NB4 (cell line): ENCODE measurements at regions not wholly inside any gene's neighbourhood (a gene's known extent, or its start where the extent isn't known, plus 50 kb on each side); places are given as distances from the start of the nearest gene placed in this dataset.
"Not testable (repeated sequence)": the region's sequence is repeated elsewhere in the genome, so short reads cannot be mapped to it uniquely, and the experiment has no call there.

Experiments
- DNase-seq: peaks from one replicate; pipeline ENCODE4 v3.0.0; 2010; ENCODE audit warnings: low read depth
- H3K4me3 ChIP-seq: one replicate; pipeline ENCODE4 v1.5.1; 2011; ENCODE audit warnings: mild to moderate bottlenecking, low read depth, low read length, moderate library complexity
- MYC ChIP-seq: IDR thresholded peaks from 2 replicates; pipeline ENCODE4 v1.6.1; 2011; ENCODE audit warnings: low read depth, low read length
- POLR2A ChIP-seq: IDR thresholded peaks from 2 replicates; pipeline ENCODE4 v1.6.1; 2011; ENCODE audit warnings: mild to moderate bottlenecking; ENCODE audit not compliant: insufficient read length; ENCODE audit errors: extremely low read depth
- TF ChIP-seq, protein P1 (sequence below): IDR thresholded peaks from 2 replicates; pipeline ENCODE4 v1.6.1; 2011; ENCODE audit warnings: low read depth, low read length
- TF ChIP-seq, protein P2 (sequence below): IDR thresholded peaks from one replicate; pipeline ENCODE4 v1.5.1; 2012; ENCODE audit warnings: low read depth, low read length

DNA sequence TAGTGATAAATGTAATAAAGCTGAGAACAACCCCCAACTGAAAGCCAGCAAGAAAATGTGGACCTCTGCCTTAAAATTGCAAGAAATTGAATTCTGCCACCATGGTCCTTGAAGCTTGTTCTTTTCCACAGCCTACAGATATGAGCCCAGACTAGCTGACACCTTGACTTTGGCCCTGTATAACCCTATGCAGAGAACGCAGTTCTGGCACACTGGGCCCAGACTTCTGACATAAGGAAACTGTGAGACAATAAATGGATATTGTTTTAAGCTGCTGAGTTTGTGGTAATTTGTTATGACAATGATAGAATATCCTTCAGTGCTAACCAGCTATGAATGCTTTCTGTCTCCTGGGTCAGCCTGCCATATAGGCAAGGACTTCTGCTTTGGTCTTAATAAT, 315.6 kb upstream of the RIOK2 start:
- TF ChIP-seq, protein P1, sequence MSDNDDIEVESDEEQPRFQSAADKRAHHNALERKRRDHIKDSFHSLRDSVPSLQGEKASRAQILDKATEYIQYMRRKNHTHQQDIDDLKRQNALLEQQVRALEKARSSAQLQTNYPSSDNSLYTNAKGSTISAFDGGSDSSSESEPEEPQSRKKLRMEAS: no peak
- no peak for TF ChIP-seq POLR2A
- TF ChIP-seq MYC: no peak
- TF ChIP-seq, protein P2, sequence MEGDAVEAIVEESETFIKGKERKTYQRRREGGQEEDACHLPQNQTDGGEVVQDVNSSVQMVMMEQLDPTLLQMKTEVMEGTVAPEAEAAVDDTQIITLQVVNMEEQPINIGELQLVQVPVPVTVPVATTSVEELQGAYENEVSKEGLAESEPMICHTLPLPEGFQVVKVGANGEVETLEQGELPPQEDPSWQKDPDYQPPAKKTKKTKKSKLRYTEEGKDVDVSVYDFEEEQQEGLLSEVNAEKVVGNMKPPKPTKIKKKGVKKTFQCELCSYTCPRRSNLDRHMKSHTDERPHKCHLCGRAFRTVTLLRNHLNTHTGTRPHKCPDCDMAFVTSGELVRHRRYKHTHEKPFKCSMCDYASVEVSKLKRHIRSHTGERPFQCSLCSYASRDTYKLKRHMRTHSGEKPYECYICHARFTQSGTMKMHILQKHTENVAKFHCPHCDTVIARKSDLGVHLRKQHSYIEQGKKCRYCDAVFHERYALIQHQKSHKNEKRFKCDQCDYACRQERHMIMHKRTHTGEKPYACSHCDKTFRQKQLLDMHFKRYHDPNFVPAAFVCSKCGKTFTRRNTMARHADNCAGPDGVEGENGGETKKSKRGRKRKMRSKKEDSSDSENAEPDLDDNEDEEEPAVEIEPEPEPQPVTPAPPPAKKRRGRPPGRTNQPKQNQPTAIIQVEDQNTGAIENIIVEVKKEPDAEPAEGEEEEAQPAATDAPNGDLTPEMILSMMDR: no peak
- no peak for DNase-seq
- H3K4me3 ChIP-seq: no peak overlapping the region

DNA sequence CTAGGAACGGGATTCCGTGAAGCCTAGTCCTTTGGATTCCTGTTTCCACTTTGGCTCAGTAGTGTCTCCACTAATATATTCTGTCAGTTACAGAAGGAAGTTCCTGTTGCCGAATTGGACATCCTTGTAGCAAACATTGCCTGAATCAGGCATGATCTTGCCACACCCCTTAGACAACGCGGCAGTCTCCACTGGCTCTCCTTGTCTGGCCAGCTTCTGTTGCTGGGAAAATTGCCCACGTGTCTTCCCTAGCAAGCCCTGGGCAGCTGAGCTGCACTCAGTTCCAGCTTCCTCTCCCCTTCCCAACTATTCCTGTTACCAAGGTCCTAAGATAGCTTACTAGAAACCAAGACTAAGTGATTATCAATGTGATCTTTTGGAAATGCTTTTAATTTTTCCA, 316.6 kb upstream of the RIOK2 start:
- TF ChIP-seq, protein P1: no peak
- no peak for TF ChIP-seq MYC
- TF ChIP-seq, protein P2: no peak
- no peak overlapping the region for H3K4me3 ChIP-seq
- DNase-seq: no peak

DNA sequence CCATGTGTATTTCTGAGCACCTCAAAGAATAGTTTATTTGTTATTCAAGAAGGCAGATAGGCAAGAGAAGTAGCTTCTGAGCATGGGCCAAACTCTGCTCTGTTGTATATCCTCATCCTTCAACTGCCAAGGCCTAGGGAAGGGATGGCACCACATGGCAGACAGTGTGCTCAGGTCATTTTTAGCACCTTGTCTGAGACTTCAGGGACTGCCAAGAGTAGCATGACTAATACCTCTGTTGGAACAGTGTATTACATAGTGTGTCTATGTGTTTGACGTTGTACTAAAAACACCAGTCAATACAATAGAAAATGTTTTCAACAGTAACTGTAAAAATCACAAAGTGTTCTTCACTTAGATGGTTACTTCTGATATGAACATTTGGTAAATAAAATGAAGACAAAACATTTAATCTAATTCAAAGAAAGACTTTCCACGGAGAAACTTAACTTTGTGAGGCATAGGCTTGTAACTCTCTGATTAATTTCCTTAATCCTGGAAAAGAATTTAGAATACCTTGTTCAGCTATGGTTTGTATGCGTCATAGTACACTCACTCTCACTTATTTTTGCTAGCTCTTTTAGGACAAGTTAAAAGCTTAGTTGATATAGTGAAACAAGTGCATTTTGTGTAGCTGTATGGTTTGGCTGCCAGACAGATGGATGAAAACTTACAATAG, 318.4 kb upstream of the RIOK2 start:
- TF ChIP-seq, protein P2: no peak
- TF ChIP-seq MYC (no peak), POLR2A (no peak)
- TF ChIP-seq, protein P1: no peak
- no peak for DNase-seq

DNA sequence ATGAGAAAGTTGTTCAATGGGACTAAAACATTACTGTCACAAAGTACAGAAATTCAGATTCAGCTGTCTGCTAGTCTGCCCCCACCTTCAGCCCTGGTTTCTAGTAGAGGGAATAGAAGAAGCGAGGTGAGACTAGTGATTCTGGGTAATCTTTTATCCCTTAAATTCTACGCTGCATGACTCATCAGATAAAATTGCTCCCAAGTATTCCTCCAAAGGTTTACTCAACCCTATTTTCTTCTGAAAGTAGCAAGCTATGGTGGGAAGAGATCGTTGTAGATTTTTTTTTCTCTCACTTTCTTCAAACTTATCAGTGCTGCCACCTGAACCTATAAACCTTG, 318.9 kb upstream of the RIOK2 start:
- H3K4me3 ChIP-seq: no peak overlapping the region
- DNase-seq: no peak
- no peak for TF ChIP-seq POLR2A
- TF ChIP-seq, protein P2: no peak
- TF ChIP-seq, protein P1: no peak
- TF ChIP-seq MYC: no peak

More for the DNA sequence above, 318.4 kb upstream of the RIOK2 start:
- H3K4me3 ChIP-seq: no peak overlapping the region

DNA sequence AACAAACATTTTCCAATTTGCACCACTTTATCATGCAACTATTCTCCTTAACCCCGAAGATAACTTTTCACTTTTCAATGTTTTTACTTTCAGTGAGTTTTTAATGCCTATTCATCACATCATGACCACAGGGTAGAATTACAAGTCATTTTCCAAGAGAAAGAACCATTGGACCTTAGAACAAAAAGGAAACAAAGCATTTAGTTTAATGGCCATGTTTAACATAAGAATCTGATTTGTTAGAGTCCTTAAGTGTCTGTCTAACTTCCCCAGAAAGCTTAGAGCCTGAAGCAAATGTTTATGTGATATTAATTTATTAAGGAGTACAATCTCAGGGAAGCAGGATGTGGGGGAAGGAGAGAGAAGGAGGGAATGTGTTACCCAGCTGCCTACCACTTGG, 325.8 kb upstream of the RIOK2 start:
- no peak overlapping the region for H3K4me3 ChIP-seq
- DNase-seq: no peak
- TF ChIP-seq, protein P1: no peak
- TF ChIP-seq, protein P2: no peak
- TF ChIP-seq MYC: no peak
- no peak for TF ChIP-seq POLR2A

DNA sequence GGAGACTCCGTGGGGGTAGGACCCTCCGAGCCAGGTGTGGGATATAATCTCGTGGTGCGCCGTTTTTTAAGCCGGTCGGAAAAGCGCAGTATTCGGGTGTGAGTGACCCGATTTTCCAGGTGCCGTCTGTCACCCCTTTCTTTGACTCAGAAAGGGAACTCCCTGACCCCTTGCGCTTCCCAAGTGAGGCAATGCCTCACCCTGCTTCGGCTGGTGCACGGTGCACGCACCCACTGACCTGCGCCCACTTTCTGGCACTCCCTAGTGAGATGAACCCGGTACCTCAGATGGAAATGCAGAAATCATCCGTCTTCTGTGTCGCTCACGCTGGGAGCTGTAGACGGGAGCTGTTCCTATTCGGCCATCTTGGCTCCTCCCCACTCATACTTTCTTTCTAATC, 336.5 kb upstream of the RIOK2 start:
- DNase-seq, H3K4me3 ChIP-seq: not testable (repeated sequence)

DNA sequence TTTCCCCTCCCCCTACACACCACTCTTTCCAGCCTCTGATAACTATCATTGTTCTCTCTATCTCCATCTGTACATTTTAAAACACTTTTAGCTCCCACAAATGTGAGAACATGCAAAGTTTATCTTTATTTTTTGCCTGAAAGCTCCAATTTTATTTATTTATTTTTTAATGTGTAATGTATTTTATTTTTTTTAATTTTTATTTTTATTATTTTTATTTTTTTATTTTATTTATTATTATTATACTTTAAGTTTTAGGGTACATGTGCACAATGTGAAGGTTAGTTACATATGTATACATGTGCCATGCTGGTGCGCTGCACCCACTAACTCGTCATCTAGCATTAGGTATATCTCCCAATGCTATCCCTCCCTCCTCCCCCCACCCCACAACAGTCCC, 340.3 kb upstream of the RIOK2 start:
- not testable (repeated sequence) for DNase-seq, H3K4me3 ChIP-seq
